ENCODE measurements at regions not wholly inside any gene's neighbourhood (a gene's known extent, or its start where the extent isn't known, plus 50 kb on each side); places are given as distances from the start of the nearest gene placed in this dataset.
"Not testable (repeated sequence)": the region's sequence is repeated elsewhere in the genome, so short reads cannot be mapped to it uniquely, and the experiment has no call there.

DNA sequence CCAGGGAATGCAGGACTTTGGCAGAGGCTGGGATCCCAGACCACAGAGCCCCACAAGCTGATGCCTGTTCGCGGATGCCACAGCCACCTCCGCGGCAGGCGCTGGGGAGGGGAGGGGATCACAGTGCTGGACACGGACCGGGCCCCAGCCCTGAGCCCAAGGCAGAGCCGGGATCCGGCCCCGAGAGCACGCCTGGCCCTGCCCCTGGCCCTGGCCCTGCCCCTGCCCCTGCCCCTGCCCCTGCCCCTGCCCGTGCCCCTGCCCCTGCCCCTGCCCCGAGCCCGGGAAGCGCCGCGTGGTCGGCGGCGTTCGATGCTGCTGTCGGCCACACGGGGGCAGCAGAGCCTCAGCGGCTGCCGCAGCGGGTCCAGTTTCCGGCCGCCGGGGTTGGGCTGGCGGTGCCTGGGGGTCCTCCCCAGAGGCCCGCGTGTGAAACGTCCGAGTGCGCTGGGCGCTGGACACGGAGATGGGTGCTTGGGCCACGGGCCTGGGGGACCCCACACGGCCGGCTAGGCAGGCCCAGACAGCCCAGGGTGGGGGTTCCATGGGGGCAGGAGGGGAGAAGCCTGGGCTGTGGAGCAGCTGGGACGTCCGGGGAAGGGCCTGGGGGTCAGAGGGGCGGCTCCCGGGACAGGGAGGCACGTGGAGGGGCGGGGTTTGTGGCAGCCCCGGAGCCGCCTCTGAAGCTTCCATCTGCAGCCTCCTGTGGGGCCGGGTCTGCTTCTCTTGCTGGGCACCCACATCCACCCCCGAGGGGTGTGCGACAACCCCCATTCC, 153.8 kb downstream of the TMEM121 start:
- H3K9me3 ChIP-seq; POLR2A ChIA-PET; H3K4me3 ChIP-seq; H3K4me1 ChIP-seq; DNase-seq (ENCODE audit: low read depth in 1 of 2, low spot score in 1 of 2); FAIRE-seq: not testable (repeated sequence)
- Histone ChIP-seq H3K4me2 (peak overlapping the region; percentile 55; the same call in 2 of the 3 replicates), H3K27ac (peak overlapping the region in 1 of 2 experiments; percentile 74; a peak in 2 of 6 replicates)
- CTCF ChIA-PET = interaction anchor here (0.7 to 0.8 kb wide), 3 partner anchors 11 to 264 kb away, joined by 3 to 14 read pairs (median 3); no protein-coding TSS in a partner anchor
- peak; percentile 78 to 84 for ATAC-seq
- WGBS (ENCODE audit: missing lambda C conversion rate) = no CpG with 5 or more reads among the region's 51 CpGs

DNA sequence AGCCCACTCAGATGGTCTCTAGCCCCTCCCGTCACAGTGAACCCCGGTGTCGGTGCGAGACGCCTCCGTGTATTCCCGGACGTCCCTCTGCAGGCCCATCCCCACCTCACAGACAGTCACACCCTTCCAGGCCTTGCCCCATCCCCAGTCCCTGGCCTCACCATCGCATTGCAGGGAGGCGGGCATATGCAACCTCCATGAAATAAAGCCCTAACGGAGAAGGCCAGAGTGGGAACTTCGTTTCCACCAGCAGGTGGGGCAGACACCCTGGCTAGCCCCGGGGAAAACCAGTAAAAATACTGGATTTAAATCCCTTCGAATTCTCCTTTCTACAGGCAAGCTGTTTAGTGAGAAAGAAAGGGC, 154.3 kb downstream of the TMEM121 start:
- H3K4me3 ChIP-seq; H3K27ac ChIP-seq; CTCF ChIA-PET; DNase-seq (ENCODE audit: low read depth in 1 of 2, low spot score in 1 of 2); FAIRE-seq; H3K4me2 ChIP-seq; H3K4me1 ChIP-seq; H3K9me3 ChIP-seq; POLR2A ChIA-PET: not testable (repeated sequence)
- no CpG with 5 or more reads among the region's 14 CpGs for WGBS (ENCODE audit: missing lambda C conversion rate)
- ATAC-seq = peak; percentile 65 to 78

DNA sequence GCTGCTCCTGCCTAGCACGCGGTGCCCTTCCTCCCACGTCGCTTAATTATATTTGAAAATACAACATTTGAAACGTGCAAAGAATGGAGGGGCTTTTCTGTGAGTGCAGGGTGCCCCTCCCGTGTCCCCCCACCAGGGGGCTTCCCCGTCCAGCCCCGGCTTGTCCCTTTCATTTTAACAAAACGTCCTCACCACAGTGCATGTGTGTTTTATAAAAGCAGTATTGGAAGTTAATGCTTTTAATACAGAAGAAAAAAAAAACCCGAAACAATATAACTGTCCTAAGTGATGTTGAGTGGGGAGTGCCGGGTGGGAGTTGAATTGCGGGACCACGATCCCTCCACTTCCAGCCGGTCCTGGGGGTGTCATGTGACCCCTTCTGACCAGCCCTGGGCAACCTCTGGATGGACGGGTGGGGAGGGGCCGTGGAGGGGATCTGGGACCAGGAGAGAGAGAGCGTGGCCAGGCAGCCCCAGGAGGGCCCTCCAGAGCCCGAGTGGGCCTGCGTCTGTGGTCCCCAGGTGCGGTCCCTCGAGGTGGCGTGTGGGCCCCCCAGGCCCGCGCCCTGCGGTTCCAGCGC, 155.3 kb downstream of the TMEM121 start:
- H3K4me3 ChIP-seq; DNase-seq (ENCODE audit: low read depth in 1 of 2, low spot score in 1 of 2); POLR2A ChIA-PET; H3K27ac ChIP-seq; H3K4me1 ChIP-seq; H3K9me3 ChIP-seq; FAIRE-seq; H3K4me2 ChIP-seq; ATAC-seq; CTCF ChIA-PET: not testable (repeated sequence)
- WGBS (ENCODE audit: missing lambda C conversion rate) = 50% methylated on average over 16 of the region's 26 CpGs

DNA sequence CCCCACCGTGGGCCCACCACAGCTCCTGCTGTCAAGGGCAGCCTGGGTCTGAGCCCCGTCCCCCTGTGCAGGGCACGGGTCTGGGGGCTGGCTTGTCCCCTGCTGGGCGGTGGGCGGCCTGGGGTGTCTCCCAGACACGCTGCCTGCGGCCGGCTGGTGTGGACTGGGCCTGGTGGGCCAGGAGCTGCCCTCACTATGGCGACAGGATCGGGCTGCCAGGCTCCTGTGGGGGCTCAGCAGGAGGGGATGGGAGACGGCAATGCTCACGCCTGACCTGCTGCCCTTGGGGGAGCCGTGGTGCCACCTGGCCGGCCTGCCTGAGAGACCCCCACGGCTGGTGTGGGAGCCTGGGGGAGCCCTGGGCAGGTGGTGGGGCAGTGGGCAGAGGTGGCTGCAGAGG, 156.1 kb downstream of the TMEM121 start:
- H3K9me3 ChIP-seq; H3K4me3 ChIP-seq; FAIRE-seq; H3K27ac ChIP-seq; H3K4me1 ChIP-seq; CTCF ChIA-PET; ATAC-seq; DNase-seq (ENCODE audit: low read depth in 1 of 2, low spot score in 1 of 2); POLR2A ChIA-PET; H3K4me2 ChIP-seq: not testable (repeated sequence)
- WGBS (ENCODE audit: missing lambda C conversion rate) = no CpG with 5 or more reads among the region's 15 CpGs

DNA sequence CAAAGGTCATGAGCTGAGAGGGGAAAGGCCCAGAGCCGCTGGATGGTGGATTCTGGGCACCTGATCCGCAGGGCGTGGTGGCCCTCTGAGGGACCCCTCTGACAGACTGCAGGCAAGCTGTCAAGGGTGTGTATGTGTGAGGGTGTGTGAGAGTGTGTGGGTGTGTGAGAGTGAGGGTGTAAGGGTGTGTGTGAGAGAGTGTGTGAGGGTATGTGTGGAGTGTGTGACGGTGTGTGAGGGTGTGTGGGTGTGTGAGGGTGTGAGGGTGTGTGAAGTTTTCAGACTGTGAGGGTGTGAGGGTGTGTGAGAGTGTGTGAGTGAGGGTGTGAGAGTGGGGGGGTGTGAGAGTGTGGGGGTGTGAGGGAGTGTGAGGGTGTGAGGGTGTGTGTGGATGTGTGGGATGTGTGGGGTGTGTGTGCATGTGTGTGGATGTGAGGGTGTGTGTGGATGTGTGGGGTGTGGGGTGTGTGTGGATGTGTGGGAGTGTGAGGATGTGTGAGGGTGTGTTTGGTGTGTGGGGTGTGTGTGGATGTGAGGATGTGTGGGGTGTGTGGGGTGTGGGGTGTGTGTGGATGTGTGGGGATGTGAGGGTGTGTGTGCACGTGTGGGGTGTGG, 156.7 kb downstream of the TMEM121 start:
- ATAC-seq = no peak
- no peaks in the 10 kb centered on the region for H3K9me3 ChIP-seq
- POLR2A ChIA-PET = no interaction called here
- WGBS (ENCODE audit: missing lambda C conversion rate) = 90% methylated on average over 3 of the region's 5 CpGs
- H3K27ac ChIP-seq = no peak overlapping the region
- no peaks in the 10 kb centered on the region for H3K4me1 ChIP-seq
- DNase-seq (ENCODE audit: low read depth in 1 of 2, low spot score in 1 of 2) = no peak
- FAIRE-seq = no peak
- H3K4me3 ChIP-seq = no peak overlapping the region
- CTCF ChIA-PET = no interaction called here
- TF ChIP-seq MAFK (IDR thresholded peaks at IDR 0.05; ENCODE audit: partially characterized antibody) = no peak
- TF ChIP-seq PHF8 (IDR thresholded peaks at IDR 0.05; ENCODE audit: borderline replicate concordance, low read depth) = no peak
- TF ChIP-seq, protein P1, sequence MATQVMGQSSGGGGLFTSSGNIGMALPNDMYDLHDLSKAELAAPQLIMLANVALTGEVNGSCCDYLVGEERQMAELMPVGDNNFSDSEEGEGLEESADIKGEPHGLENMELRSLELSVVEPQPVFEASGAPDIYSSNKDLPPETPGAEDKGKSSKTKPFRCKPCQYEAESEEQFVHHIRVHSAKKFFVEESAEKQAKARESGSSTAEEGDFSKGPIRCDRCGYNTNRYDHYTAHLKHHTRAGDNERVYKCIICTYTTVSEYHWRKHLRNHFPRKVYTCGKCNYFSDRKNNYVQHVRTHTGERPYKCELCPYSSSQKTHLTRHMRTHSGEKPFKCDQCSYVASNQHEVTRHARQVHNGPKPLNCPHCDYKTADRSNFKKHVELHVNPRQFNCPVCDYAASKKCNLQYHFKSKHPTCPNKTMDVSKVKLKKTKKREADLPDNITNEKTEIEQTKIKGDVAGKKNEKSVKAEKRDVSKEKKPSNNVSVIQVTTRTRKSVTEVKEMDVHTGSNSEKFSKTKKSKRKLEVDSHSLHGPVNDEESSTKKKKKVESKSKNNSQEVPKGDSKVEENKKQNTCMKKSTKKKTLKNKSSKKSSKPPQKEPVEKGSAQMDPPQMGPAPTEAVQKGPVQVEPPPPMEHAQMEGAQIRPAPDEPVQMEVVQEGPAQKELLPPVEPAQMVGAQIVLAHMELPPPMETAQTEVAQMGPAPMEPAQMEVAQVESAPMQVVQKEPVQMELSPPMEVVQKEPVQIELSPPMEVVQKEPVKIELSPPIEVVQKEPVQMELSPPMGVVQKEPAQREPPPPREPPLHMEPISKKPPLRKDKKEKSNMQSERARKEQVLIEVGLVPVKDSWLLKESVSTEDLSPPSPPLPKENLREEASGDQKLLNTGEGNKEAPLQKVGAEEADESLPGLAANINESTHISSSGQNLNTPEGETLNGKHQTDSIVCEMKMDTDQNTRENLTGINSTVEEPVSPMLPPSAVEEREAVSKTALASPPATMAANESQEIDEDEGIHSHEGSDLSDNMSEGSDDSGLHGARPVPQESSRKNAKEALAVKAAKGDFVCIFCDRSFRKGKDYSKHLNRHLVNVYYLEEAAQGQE (IDR thresholded peaks at IDR 0.05) = no peak
- no peak for TF ChIP-seq CEBPB (IDR thresholded peaks at IDR 0.05)
- TF ChIP-seq HEYL (CRISPR knock-in tag; IDR thresholded peaks at IDR 0.05) = no peak
- no peak for TF ChIP-seq FOSB (CRISPR knock-in tag; IDR thresholded peaks at IDR 0.05)
- TF ChIP-seq ZNF302 (CRISPR knock-in tag; IDR thresholded peaks at IDR 0.05) = no peak
- TF ChIP-seq RFX5 (IDR thresholded peaks at IDR 0.05) = no peak
- TF ChIP-seq HOXA7 (CRISPR knock-in tag; IDR thresholded peaks at IDR 0.05) = no peak
- no peak for TF ChIP-seq MYC (IDR thresholded peaks at IDR 0.05; ENCODE audit: borderline replicate concordance, low read length)
- TF ChIP-seq ZC3H11A (IDR thresholded peaks at IDR 0.05) = no peak
- no peak for TF ChIP-seq BHLHE40 (IDR thresholded peaks at IDR 0.05; ENCODE audit: low read depth, low read length)
- no peak for TF ChIP-seq TFCP2L1 (CRISPR knock-in tag; IDR thresholded peaks at IDR 0.05)
- H3K4me2 ChIP-seq = no peak overlapping the region

DNA sequence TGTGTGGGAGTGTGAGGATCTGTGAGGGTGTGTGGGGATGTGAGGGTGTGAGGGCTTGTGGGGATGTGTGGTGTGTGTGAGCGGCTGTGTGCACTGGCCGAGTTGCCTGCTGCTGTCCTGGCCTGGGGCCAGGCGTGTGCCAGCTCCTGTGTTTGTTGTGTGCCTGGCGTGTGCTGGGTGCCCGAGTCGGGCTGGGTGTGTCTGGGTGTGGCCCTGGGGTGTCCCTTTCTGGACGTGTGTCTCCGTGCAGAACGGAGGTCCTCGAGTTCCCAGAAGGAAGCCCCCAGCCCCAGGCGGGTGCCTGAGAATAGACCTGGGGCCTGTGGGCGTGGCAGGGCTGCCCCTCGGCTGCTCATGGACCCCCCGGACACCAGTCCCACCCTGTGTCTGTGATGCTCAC, 157.7 kb downstream of the TMEM121 start:
- H3K4me1 ChIP-seq; CTCF ChIA-PET; DNase-seq (ENCODE audit: low read depth in 1 of 2, low spot score in 1 of 2); POLR2A ChIA-PET; FAIRE-seq; ATAC-seq; H3K27ac ChIP-seq; H3K4me3 ChIP-seq; H3K9me3 ChIP-seq; H3K4me2 ChIP-seq: not testable (repeated sequence)
- WGBS (ENCODE audit: missing lambda C conversion rate) = 31% methylated on average over 3 of the region's 14 CpGs

DNA sequence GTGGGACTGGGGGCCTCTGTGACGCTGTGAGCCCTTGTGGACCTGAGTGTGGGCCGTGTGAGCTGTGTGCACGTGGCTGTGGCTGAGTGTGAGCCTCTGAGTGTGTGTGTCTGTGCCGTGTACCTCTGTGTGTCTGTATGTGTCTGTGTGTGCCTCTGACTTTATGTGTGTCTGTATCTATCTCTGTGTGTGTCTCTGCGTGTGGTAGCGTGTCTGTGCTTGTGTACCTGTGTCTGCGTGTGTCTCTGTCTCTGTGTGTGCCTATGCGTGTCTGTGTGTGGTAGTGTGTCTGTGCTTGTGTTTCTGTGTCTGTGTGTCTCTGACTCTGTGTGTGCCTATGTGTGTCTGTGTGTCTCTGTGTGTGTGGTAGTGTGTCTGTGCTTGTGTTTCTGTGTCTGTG, 158.2 kb downstream of the TMEM121 start:
- ATAC-seq, POLR2A ChIA-PET, FAIRE-seq: not testable (repeated sequence)

More for the DNA sequence above, 158.2 kb downstream of the TMEM121 start:
- DNase-seq (ENCODE audit: low read depth in 1 of 2, low spot score in 1 of 2); H3K4me2 ChIP-seq; H3K27ac ChIP-seq; H3K4me1 ChIP-seq; CTCF ChIA-PET; H3K9me3 ChIP-seq; H3K4me3 ChIP-seq: not testable (repeated sequence)
- 75% methylated on average over 6 of the region's 8 CpGs for WGBS (ENCODE audit: missing lambda C conversion rate)
